ENCODE measurements at regions not wholly inside any gene's neighbourhood (a gene's known extent, or its start where the extent isn't known, plus 50 kb on each side); places are given as distances from the start of the nearest gene placed in this dataset.

DNA sequence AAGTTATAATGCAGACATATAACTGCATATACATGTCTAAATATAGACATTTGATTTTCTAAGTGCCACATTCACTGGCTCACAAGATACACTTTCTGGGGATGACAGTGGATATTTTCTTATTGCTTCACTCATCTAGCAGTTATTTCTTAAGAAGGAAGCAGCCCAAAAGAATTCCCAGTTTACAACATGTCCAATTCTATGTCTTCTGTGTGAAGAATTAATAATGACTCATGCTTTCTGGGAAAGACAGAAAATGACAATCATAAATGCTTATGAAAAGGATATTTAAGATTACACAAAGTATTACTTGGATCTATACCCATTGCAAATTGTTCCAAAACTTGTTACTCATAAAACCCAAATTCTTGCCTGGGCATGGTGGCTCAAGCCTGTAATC lies 543.4 kb downstream of the SUCLA2 start:
- Histone ChIP-seq H3F3A (ENCODE audit: low read depth) (no peaks in the 10 kb centered on the region), H3K4me1 (ENCODE audit: insufficient read depth, low read length, poor library complexity, severe bottlenecking) (no peaks in the 10 kb centered on the region), H2AFZ (ENCODE audit: low read length) (no peak overlapping the region), H3K36me3 (ENCODE audit: insufficient read depth, low read length) (no peaks in the 10 kb centered on the region), H3K9me2 (replicated peaks; ENCODE audit: low read depth, low read length) (no peaks in the 10 kb centered on the region), H3K9me3 (ENCODE audit: insufficient read depth, low read depth, low read length) (no peaks in the 10 kb centered on the region), H3K9ac (ENCODE audit: low read depth, low read length, poor library complexity, severe bottlenecking) (no peak overlapping the region), H4K20me1 (ENCODE audit: insufficient read depth, low read length, poor library complexity, severe bottlenecking) (no peaks in the 10 kb centered on the region), H3K27me3 (ENCODE audit: insufficient read depth, low read length, poor library complexity, severe bottlenecking) (no peaks in the 10 kb centered on the region), H3K4me2 (ENCODE audit: low read depth, low read length, poor library complexity, severe bottlenecking) (no peak overlapping the region), H3K79me2 (ENCODE audit: insufficient read depth, low read length) (no peaks in the 10 kb centered on the region), H3K4me3 (ENCODE audit: low read length, poor library complexity, severe bottlenecking) (no peak overlapping the region)
- TF ChIP-seq EZH2phosphoT487 (IDR thresholded peaks at IDR 0.05; ENCODE audit: borderline replicate concordance) (no peak), CTCF (conservative IDR thresholded peaks at IDR 0.05; ENCODE audit: low read length) (no peak)

DNA sequence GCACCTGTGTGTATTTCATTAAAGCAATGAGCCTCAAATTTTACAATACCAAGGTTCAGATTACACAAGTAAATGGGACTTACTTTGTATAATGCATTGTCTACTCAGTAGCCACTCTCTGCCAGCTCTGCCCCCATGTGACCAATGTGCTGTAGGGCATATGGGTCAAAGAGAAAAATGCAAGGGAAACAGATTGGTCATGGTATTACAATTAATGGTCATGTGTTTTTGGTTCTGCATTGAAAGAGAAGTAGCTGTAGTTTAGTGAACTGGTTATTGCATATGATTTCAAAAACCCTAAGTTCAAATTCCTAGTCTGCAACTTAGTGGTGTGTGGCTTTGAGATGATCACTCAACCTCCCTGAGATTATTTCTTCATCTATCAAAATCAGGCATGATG lies 545.4 kb downstream of the SUCLA2 start:
- no peaks in the 10 kb centered on the region for H3K27me3 ChIP-seq (ENCODE audit: insufficient read depth, low read length, poor library complexity, severe bottlenecking)
- H3K4me2 ChIP-seq (ENCODE audit: low read depth, low read length, poor library complexity, severe bottlenecking), result no peak overlapping the region
- no peaks in the 10 kb centered on the region for H4K20me1 ChIP-seq (ENCODE audit: insufficient read depth, low read length, poor library complexity, severe bottlenecking)
- H3F3A ChIP-seq (ENCODE audit: low read depth), result no peaks in the 10 kb centered on the region
- TF ChIP-seq EZH2phosphoT487 (IDR thresholded peaks at IDR 0.05; ENCODE audit: borderline replicate concordance) (no peak), CTCF (conservative IDR thresholded peaks at IDR 0.05; ENCODE audit: low read length) (peak; percentile 52)
- no peaks in the 10 kb centered on the region for H3K79me2 ChIP-seq (ENCODE audit: insufficient read depth, low read length)
- no peak overlapping the region for H2AFZ ChIP-seq (ENCODE audit: low read length)
- H3K4me3 ChIP-seq (ENCODE audit: low read length, poor library complexity, severe bottlenecking), result no peak overlapping the region
- H3K9me3 ChIP-seq (ENCODE audit: insufficient read depth, low read depth, low read length), result no peaks in the 10 kb centered on the region
- H3K4me1 ChIP-seq (ENCODE audit: insufficient read depth, low read length, poor library complexity, severe bottlenecking), result no peaks in the 10 kb centered on the region
- no peak overlapping the region for H3K9ac ChIP-seq (ENCODE audit: low read depth, low read length, poor library complexity, severe bottlenecking)
- H3K9me2 ChIP-seq (replicated peaks; ENCODE audit: low read depth, low read length), result no peaks in the 10 kb centered on the region
- no peaks in the 10 kb centered on the region for H3K36me3 ChIP-seq (ENCODE audit: insufficient read depth, low read length)

- no peak for TF ChIP-seq EZH2phosphoT487 (IDR thresholded peaks at IDR 0.05; ENCODE audit: borderline replicate concordance)
- TF ChIP-seq CTCF (conservative IDR thresholded peaks at IDR 0.05; ENCODE audit: low read length), result no peak
- Histone ChIP-seq H3K4me3 (ENCODE audit: low read length, poor library complexity, severe bottlenecking) (no peak overlapping the region), H3K27me3 (ENCODE audit: insufficient read depth, low read length, poor library complexity, severe bottlenecking) (no peaks in the 10 kb centered on the region), H3K79me2 (ENCODE audit: insufficient read depth, low read length) (no peaks in the 10 kb centered on the region), H3K4me1 (ENCODE audit: insufficient read depth, low read length, poor library complexity, severe bottlenecking) (no peaks in the 10 kb centered on the region), H3F3A (ENCODE audit: low read depth) (no peaks in the 10 kb centered on the region), H3K9me2 (replicated peaks; ENCODE audit: low read depth, low read length) (no peaks in the 10 kb centered on the region), H3K36me3 (ENCODE audit: insufficient read depth, low read length) (no peaks in the 10 kb centered on the region), H3K9ac (ENCODE audit: low read depth, low read length, poor library complexity, severe bottlenecking) (no peak overlapping the region), H4K20me1 (ENCODE audit: insufficient read depth, low read length, poor library complexity, severe bottlenecking) (no peaks in the 10 kb centered on the region), H3K9me3 (ENCODE audit: insufficient read depth, low read depth, low read length) (no peaks in the 10 kb centered on the region), H2AFZ (ENCODE audit: low read length) (no peak overlapping the region), H3K4me2 (ENCODE audit: low read depth, low read length, poor library complexity, severe bottlenecking) (no peak overlapping the region)
Observed at GRCh38 chr13:47454986-47455385, 546.1 kb downstream of the SUCLA2 start.

All from Loucy (cell line).